Astrocyte (in vitro differentiated cells and primary cell): ENCODE measurements at regions not wholly inside any gene's neighbourhood (a gene's known extent, or its start where the extent isn't known, plus 50 kb on each side); places are given as distances from the start of the nearest gene placed in this dataset.

ENCODE experiments used
- DNase-seq: peaks from one replicate; pipeline ENCODE4 v3.0.0-alpha.2; 2010; ENCODE audit warnings: low read depth
- FAIRE-seq: peaks from 2 replicates; lab custom pipeline; 2011; peaks lifted over from hg19 to GRCh38; lab: Jason Lieb, UNC
- H2AFZ ChIP-seq: 2 replicates; pipeline ENCODE4 v1.6.0; 2012; ENCODE audit warnings: low read depth, low read length, inconsistent platforms
- H3K27ac ChIP-seq: 2 replicates; pipeline ENCODE4 v1.5.1; 2011; ENCODE audit warnings: low read depth, low read length, inconsistent platforms
- H3K27me3 ChIP-seq: 2 replicates; pipeline ENCODE4 v1.6.0; 2011; ENCODE audit warnings: low read length, inconsistent platforms; ENCODE audit not compliant: insufficient read depth
- H3K36me3 ChIP-seq: 2 replicates; pipeline ENCODE4 v1.5.1; 2011; ENCODE audit warnings: low read length, inconsistent platforms; ENCODE audit not compliant: insufficient read depth
- H3K4me1 ChIP-seq: 2 replicates; pipeline ENCODE4 v1.5.1; 2011; ENCODE audit warnings: low read length, inconsistent platforms; ENCODE audit not compliant: insufficient read depth
- H3K4me2 ChIP-seq: 2 replicates; pipeline ENCODE4 v1.6.0; 2012; ENCODE audit warnings: low read length, inconsistent platforms
- H3K4me3 ChIP-seq: 2 replicates; pipeline ENCODE4 v1.5.1; 2011; ENCODE audit warnings: low read depth, mild to moderate bottlenecking, low read length, inconsistent platforms; ENCODE audit not compliant: insufficient read depth
- H3K79me2 ChIP-seq: 2 replicates; pipeline ENCODE4 v1.6.0; 2012; ENCODE audit warnings: mild to moderate bottlenecking, low read length, inconsistent platforms; ENCODE audit not compliant: insufficient read depth
- H3K9ac ChIP-seq: 2 replicates; pipeline ENCODE4 v1.6.0; 2012; ENCODE audit warnings: mild to moderate bottlenecking, low read length, inconsistent platforms
- H3K9me3 ChIP-seq: 2 replicates; pipeline ENCODE4 v1.5.1; 2012; ENCODE audit warnings: low read depth, mild to moderate bottlenecking, low read length, inconsistent platforms; ENCODE audit not compliant: insufficient read depth
- H4K20me1 ChIP-seq: 2 replicates; pipeline ENCODE4 v1.6.0; 2012; ENCODE audit warnings: low read length, inconsistent platforms; ENCODE audit not compliant: insufficient read depth
- H3K27ac Mint-ChIP-seq: one replicate; pipeline ENCODE4 v1.8.0; 2021; ENCODE audit warnings: mild to moderate bottlenecking, mixed read lengths; ENCODE audit not compliant: unreplicated experiment
- H3K27me3 Mint-ChIP-seq: one replicate; pipeline ENCODE4 v1.8.0; 2021; ENCODE audit warnings: low read depth, mixed read lengths; ENCODE audit not compliant: unreplicated experiment
- H3K36me3 Mint-ChIP-seq: one replicate; pipeline ENCODE4 v1.8.0; 2021; ENCODE audit warnings: low read depth, mixed read lengths; ENCODE audit not compliant: unreplicated experiment
- H3K4me1 Mint-ChIP-seq: one replicate; pipeline ENCODE4 v1.8.0; 2021; ENCODE audit warnings: low read depth, mixed read lengths; ENCODE audit not compliant: unreplicated experiment
- H3K4me3 Mint-ChIP-seq: one replicate; pipeline ENCODE4 v1.8.0; 2021; ENCODE audit warnings: mild to moderate bottlenecking, moderate library complexity, mixed read lengths; ENCODE audit not compliant: unreplicated experiment
- H3K9me3 Mint-ChIP-seq: one replicate; pipeline ENCODE4 v1.8.0; 2021; ENCODE audit warnings: mild to moderate bottlenecking, mixed read lengths; ENCODE audit not compliant: unreplicated experiment
- CTCF ChIP-seq: IDR thresholded peaks from 2 replicates; pipeline ENCODE4 v1.5.1; 2011; ENCODE audit warnings: low read depth, mild to moderate bottlenecking, inconsistent platforms, low read length, moderate library complexity; ENCODE audit not compliant: insufficient read depth
- EZH2 ChIP-seq: IDR thresholded peaks from 2 replicates; pipeline ENCODE4 v1.6.1; 2012; ENCODE audit warnings: mild to moderate bottlenecking, low read length, inconsistent platforms; ENCODE audit not compliant: insufficient read depth

DNA sequence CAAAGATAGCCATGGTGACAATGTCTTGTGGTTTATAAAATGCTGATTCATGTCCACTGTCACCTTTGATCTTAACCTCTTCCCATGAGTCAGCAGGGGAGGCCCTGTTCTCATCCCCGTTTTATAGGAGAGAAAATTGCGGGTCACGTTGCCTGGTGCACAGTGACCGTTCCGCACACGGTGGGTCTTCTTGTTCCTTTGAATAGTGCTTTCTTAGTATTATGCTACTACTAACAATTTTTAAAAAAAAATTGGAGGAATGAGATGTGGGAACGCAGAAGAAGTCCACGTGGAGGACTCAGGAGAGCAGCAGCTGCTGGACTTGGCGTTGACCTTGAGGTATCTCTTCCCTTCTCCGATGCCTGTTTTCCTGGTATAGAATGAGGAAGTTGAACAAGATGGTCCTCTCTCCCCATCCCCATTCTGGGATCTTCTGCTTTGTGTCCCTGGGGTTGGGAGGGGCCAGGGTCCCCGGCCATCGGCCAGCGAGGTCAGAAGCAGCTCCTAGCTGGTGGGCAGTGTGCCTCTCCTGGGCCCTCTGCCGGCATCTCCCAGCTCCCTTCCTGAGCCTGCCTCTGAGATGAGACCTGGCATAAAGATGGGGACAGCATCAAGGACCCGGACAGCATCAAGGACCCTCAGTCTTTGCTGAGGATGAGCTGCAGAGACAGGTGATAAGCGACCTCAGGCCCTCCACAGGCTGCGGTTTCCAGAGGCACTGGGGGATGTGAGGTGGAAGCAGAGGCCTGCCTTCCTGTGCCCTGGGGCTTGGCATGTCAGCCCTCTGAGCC lies 143.9 kb downstream of the C9orf50 start:
- Mint-ChIP-seq H3K4me1 (peaks cover 20% of the 10 kb centered on the region), H3K4me3 (no peak overlapping the region), H3K36me3 (no peaks in the 10 kb centered on the region), H3K27ac (no peak overlapping the region), H3K9me3 (peaks cover 4% of the 10 kb centered on the region), H3K27me3 (peaks cover 3% of the 10 kb centered on the region)
- no peak overlapping the region for H3K4me3 ChIP-seq
- H3K36me3 ChIP-seq: no peaks in the 10 kb centered on the region
- no peak for FAIRE-seq
- H3K9me3 ChIP-seq: peaks cover 3% of the 10 kb centered on the region
- no peak overlapping the region for H3K4me2 ChIP-seq
- H3K27me3 ChIP-seq: no peaks in the 10 kb centered on the region
- no peak overlapping the region for H3K9ac ChIP-seq
- H3K27ac ChIP-seq: no peak overlapping the region
- DNase-seq: no peak
- H3K4me1 ChIP-seq: peaks cover 33% of the 10 kb centered on the region
- H4K20me1 ChIP-seq: no peaks in the 10 kb centered on the region
- no peak overlapping the region for H2AFZ ChIP-seq
- no peak for TF ChIP-seq EZH2
- no peak for TF ChIP-seq CTCF
- no peaks in the 10 kb centered on the region for H3K79me2 ChIP-seq

- DNase-seq: no peak
- Mint-ChIP-seq H3K4me3 (no peak overlapping the region), H3K27ac (no peak overlapping the region), H3K9me3 (peaks cover 4% of the 10 kb centered on the region), H3K4me1 (peaks cover 8% of the 10 kb centered on the region), H3K36me3 (no peaks in the 10 kb centered on the region), H3K27me3 (peaks cover 7% of the 10 kb centered on the region)
- Histone ChIP-seq H3K27ac (no peak overlapping the region), H2AFZ (no peak overlapping the region), H3K4me2 (no peak overlapping the region), H3K4me1 (peaks cover 23% of the 10 kb centered on the region), H4K20me1 (no peaks in the 10 kb centered on the region), H3K27me3 (no peaks in the 10 kb centered on the region), H3K9ac (peak overlapping the region; percentile 2), H3K79me2 (no peaks in the 10 kb centered on the region), H3K4me3 (no peak overlapping the region), H3K36me3 (no peaks in the 10 kb centered on the region), H3K9me3 (peaks cover 3% of the 10 kb centered on the region)
- TF ChIP-seq EZH2 (no peak), CTCF (no peak)
- no peak for FAIRE-seq
Measured at GRCh38 chr9:129474740-129475404, 146.0 kb downstream of the C9orf50 start.
